ENCODE measurements at regions not wholly inside any gene's neighbourhood (a gene's known extent, or its start where the extent isn't known, plus 50 kb on each side); places are given as distances from the start of the nearest gene placed in this dataset.

DNA sequence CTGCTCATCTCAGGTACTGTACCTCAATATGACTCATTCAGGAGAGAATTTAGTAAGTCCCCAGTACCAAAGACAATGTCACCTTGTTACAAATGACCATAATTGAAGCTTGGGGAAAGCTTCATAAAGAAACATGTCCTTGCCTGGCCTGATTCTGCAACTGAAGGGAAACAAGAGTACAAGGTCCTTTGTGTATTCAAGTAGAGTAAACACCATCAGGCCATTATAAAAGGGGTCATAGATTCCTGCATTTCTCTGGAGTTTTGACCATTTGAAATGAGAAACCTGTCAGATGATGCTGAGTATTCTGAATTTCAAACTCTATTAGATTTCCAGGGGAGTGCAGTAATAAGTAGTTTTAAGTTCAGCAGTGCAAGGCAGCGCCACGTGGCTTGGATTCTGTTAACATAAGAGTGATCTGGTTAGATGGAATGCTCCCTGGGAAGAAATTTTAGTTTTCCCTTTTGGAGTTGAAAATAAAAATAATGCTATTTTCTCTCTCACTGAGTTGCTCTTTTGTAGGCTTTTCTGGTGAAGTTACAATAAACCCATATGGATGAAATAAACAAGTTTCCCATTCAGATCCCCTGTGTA lies 1054.3 kb downstream of the EPHA7 start:
- DNase-seq, result no peak

DNA sequence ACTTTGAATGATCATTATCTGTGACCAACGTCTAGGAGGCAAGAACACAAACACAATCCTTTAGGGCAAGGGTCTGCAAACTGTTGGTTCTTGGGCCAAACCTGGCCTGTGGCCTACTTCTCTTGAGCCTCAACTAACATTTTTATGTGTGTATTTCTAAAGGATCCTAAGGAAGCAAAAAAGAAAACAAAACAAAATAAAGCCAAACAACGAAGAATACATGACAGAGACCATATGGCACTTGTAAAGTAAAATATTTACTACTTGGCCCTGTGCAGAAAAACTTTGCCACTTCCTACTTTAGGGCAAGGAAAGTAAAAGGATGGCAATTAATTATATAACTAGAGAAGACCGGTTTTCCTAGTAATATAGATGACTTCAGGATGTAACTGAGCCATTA lies 1056.2 kb downstream of the EPHA7 start:
- no peak for DNase-seq

DNA sequence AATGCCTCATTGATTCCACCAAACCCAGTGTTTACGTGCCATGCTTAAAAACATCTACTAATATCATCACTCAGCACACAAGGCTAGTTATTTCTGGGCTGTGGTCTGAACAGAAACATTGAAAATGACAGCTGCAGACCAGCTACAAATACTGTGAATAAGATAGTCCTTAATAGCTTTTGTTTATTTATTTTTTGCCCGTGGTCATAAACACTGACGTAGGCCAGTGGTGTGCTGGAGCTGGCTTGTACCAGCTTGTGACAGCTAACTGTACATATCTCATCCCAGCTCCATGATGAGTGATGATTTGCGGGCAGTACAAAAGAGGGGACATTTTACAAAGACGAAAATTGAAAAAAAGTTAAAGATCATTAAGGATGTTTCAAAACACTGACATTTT lies 1057.0 kb downstream of the EPHA7 start:
- no peak for DNase-seq

DNA sequence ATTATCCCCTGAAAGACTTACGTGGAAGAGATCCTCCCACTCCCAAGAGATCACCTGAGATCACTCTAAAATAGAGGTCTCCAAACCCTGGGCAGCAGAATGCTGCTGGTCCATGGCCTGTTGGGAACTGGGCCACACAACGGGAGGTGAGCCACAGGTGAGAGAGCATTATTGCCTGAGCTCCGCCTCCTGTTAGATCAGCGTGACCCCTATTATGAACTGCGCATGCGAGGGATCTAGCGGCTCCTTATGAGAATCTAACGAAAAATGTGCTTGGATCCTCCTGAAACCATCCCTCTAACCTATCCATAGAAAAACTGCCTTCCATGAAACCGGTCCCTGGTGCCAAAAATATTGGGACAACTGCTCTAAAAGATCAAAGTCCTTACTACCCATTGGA lies 1057.4 kb downstream of the EPHA7 start:
- no peak for DNase-seq

DNA sequence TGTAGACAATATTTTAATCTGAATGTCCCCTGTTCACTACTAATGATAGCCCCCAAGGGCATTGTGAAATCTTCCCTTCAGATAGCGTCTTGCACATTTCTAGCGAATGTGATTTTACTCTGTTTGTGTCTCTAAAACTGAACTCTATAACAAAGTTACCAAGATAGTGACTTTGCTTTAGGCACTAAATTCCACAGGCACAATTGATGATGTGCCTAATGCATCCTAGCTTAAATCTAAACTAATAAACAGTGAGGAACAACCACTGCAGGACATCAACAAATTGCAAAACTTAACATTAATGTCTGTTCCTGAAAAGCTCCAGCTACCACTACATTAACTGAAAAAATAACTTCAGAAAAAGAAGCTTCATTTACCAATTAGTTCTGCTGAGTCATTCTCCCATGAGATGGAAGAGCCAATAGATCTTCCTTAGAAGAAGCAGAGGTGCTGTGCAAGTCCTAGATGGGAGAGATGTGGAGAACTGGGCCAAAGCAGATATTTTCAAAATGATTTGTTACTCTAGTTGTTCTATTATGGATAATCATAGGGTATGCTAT lies 1065.0 kb downstream of the EPHA7 start:
- DNase-seq, result no peak

DNA sequence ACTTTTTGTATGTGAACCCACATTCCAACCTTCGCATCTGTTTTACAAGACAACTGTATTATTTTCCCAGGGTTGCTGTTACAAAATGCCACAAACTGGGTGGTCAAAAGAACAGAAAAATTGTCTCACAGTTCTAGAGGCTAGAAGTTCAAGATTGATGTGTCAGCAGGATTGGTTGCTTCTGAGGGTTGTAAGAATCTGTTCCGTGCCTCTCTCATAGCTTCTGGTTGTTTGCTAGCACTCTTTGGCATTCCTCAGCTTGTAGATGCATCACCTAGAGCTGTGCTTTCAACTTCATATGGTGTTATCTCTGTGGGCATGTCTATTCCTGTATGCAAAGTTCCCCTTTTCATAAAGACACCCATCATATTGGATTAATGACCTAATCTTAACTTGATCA lies 1067.2 kb downstream of the EPHA7 start:
- no peak for DNase-seq

DNA sequence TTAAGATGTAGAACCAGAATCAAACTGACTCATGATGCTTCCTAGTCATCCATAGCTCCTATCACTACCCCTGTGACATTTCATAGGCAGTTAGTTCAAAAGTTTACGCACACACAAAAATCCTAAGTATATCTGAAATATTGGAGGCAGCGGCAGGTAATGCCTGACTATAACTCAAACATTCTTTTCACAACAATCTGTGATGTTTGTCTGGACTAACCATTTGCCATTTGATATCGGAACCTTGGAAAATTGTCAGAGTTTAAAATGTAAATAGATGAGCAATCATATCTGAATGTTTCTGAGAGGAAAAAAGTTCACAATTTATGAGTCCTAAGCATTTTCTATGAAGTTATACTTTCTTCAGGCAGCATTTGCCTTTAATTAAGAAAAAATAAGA lies 1078.2 kb downstream of the EPHA7 start:
- DNase-seq, result no peak

DNA sequence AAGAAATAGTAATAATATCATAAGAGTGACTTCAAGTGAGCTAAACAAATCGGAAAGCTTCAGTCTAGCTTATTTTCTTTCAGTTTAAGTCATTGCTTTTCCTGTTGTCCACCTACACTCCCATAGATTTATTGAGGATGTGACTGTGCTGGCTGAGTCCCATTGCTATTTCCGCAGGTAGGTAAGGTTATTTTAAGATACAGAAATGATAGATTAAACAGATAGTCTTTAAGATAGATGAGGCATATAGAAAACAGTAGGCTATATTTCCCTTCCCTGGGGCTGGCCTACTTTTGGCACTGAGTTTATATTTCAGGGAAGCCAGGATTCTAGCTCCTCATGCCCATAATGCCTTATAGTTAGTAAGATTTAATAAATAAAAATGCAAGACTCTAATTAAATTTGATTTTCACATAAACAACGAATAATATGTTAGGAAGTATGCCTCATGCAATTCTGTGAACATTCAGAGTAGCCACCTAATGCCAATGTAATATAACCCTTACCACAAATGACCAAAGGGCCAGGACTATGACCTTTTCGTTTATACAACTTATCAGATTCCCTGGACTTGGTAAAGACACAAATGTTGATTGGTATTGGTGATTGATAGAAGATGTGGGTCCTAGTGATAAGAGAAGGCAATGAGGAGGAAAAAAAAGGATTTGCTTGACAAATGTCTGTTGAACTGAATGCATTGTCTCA lies 1079.3 kb downstream of the EPHA7 start:
- no peak for DNase-seq

DNA sequence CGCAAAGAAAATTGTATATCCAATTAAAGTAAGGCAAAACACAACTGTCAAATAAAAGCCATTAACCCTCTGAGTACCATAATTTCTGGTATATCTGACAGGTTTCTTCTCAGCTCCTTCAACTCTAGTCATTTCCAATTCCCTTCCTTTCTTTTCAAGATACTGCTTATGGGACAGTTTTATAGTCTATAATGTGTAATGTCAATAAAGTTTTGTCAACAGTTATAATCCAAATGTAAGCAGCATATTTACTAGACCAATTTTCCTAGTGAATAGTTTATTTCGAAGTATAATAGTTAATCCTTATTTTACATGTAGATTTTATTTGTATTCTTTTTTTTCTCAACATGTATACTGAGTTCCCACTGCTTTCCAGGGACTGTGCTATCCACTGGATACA lies 1081.8 kb downstream of the EPHA7 start:
- no peak for DNase-seq

DNA sequence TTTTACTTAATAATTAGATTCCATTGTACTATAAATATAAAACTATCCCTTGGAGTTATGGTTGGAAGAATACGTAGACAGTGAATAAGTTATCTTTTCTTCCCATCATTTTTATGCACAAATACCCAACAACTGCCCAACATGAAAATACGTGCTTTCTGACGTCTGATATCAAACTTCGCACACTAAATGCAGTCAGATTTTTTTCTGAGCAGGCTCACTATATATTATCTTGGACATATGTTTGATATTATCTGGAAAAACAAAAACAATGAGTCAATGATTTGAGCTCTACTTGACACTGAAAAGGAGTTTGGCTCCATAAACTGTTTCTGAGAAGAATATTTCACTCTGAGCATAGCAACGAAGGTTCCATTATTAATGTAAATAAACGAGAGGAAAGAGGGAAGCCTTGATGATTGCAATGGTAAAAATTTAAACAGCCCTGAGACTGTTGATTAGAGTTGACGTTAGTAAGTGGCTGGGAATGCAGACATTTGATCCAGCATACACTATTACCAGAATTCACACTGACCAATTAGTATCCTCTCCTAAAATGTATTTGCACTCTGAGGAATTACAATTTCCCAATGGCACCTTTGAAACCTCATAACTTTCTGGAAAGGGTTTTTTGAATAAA lies 1090.0 kb downstream of the EPHA7 start:
- no peak for DNase-seq

DNA sequence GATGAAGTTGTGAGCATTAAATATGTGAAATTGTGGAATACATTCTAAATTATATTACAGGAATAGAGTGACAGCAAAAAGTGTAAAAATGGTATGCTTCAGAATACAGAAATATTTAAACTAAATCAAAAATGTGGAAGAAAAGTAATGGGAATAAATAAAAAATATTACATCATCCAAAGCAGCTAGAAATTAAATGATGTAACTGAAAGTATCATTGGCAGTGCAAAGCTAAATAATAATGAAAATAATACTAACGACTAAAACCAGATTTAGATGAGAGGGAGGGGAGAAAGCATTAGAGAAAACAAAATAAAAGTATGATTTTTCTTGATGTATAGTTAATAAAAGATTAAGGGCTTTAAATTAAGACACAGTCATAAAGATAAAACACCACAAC lies 1104.0 kb downstream of the EPHA7 start:
- no peak for DNase-seq

DNA sequence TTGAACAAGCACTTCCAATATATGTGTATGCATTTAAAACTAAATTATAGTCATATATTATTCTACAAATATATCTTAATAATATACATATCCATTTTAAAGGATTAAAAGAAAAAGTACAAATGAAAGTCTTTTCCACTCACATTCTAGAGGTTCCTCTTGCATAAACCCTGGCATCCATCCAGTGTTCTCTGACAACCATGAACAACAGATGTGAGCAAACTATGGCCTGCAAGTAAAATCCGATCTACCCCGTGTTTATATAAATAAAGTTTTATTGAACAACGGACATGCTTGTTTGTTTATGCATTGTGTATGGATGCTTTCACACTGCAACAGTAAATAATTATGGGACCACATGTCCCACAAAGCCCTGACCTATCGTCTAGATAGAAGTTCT lies 1122.3 kb downstream of the EPHA7 start:
- DNase-seq, result no peak

DNA sequence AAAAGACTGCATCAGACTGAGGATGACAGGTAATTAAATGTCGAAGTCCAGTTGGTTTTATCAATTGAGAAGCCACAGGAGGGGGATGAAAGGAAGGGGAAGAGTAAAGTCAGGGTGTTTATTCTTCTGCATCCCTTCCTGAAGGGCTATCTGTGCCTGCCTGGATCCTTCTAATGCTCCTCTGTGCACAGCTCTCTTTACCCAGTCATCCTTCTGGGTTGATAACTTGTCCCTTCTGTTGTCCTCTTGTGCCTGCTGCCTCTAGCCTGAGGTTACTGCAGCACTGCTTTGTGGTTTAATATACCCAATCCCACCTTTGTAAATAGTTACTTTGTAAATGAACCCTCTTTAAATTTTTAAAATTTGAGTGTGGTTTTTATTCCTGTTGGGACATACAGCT lies 1127.3 kb downstream of the EPHA7 start:
- no peak for DNase-seq

DNA sequence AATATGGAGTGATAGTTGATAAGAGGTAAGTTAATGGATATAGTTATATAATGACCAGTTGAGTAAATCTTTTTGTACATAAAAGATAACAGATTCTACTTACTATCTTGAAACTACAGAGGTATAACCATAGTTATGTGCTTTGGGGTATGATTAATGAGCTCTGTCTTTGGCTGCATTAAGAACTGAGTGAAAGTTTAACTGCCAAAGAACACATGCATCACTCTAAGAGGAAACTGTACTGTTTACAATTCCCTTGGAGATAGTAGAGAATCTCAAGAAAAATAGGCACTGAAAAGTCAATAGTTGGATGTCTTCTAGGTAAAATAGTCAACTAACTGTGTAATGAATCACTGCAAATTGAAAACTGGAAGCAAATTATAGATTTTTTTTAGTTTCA lies 1129.5 kb downstream of the EPHA7 start:
- DNase-seq, result no peak

DNA sequence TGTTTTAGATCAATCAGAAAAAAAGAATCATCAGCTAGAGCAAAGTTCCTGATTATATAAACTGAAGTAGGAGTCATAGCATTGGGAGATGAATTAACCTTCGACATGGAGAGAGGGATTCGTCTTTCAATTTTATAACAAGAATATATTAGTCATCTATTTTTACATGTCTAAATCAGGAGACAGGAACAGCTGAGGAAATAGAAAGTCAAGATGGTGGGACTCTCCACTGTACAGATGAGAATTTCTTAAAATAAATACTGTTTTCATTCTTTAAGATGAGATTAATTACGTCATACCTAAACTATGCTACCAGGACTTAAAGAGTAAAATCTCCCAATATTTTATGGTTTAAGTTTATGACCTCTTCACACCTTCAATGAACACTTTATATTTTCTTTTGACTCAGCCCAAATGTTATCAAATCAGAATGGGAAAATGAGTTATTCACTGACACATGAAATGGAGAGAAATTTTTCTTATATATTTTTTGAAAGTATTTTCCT lies 1137.7 kb downstream of the EPHA7 start:
- no peak for DNase-seq

DNA sequence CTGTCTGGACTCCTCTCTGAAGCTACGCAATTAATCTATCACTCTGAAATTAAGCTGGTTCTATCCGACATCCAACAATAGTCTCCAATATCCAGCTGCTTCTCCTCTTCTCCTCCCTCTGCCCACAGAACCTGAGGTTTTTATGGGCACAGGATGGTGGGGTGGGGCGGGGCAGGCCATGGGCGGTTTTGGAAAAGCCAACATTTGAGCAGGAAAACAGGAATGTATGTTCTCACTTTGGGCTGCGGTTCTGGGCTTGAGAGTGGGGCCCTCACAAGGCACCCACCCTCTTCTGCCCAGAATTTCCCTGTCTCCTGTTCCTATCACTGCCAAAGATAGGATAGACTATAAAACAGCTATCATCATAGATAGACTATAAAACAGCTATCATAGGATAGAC lies 1144.2 kb downstream of the EPHA7 start:
- DNase-seq, result no peak

DNA sequence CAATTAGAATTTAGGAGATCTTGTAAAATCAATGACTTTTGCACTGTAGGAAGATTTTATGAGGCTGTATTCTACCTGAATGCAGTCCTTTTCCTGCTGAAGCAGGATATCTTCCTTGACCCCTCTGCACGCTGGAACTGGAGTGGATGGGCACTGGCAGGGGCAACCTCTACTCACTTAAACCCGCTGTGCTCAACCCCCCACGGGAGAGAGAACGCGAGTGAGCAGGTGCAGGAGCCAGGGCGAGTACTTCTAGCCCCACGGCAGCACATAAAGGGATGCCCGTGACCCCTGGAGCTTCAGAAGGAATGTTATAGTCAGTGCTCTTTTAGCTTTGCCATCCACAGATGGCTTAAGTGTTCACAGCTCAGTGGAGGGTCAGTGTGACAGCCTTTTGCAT lies 1144.8 kb downstream of the EPHA7 start:
- no peak for DNase-seq

DNA sequence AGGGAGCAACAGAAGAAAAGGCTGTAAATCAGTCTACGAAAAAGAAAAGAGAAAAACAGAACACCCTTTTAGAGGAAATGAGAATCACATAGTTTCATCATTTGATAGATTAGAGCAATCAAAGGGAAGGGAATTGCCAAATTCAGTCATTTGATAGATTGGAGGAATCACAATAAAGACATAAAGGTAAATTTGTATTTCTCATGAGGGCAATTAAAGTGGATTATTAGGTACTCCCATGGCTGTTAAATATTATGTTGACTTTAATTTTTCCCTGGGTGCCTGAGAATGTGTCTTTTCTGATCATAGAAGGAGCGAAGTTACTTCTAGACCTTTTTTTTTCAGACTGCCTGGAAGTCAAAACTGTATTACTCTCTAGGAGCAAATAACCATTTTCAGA lies 1145.7 kb downstream of the EPHA7 start:
- DNase-seq, result no peak

DNA sequence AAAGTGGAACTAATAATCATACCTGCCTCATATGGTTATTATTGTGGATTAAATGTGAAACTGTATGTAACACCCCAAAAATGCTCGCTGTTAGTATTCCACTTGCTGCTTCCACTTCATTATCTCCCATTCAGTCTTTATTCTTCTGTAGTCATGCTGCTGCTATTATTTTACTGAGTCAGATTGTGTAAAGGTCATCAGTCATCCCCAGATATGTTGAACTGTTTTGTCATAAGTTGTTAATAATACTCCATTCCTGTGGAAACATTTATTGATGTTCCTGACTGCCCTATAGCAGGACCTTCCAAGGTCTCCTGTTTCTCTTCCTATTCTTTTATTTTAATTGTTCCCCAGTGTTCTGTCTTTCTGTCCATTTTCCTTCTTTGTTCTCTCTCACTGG lies 1148.3 kb downstream of the EPHA7 start:
- DNase-seq, result no peak

DNA sequence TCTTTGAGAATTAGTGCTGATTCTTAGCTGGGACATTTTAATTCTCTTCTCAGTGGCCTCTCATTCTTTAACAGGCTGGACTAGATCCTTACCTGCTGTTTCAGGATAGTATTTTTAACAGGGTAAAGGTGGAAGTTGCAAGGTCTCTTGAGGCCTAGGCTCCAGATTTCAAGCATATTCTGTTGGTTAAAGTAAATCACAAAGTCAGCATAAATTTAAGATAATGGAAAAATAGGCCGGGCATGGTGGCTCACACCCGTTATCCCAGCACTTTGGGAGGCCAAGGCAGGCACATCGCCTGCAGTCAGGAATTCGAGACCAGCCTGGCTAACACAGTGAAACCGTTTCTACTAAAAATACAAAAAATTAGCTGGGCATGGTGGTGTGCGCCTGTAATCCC lies 1149.0 kb downstream of the EPHA7 start:
- DNase-seq, result no peak

DNA sequence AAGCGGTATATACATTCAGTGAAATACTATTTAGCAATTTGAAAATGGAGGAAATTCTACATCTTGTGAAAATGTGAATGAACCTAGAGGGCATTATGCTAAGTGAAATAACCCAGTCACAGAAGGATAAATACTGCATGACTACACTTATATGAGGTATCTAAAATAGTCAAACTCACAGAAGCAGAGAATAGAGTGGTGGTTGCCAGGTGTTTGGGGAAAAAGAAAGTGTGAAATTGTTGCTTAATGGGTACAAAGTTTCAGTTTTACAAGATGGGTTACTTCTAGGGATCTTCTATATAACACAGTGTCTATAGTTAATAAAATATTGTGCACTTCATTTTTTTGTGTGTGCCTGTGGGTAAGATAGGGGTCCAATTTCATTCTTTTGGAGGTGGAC lies 1152.0 kb downstream of the EPHA7 start:
- DNase-seq, result no peak

DNA sequence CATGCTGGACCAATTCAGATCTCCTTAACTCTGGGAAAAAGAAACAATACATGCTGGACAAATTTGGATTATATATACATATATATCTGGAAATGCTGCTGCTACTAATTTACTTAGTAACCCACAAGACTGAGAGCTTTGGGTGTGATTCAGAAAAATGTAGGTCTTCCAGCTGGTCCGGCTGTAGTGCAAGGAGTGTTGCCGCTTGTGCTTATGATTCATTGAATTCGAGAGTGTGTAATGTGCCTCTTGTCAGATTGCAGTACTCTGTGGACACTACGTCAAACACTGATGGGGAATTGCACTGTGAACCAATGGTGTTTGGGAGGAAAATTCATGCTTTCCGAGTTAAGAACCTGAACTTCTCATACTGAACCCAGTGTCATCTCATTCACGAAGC lies 1155.5 kb downstream of the EPHA7 start:
- no peak for DNase-seq

DNA sequence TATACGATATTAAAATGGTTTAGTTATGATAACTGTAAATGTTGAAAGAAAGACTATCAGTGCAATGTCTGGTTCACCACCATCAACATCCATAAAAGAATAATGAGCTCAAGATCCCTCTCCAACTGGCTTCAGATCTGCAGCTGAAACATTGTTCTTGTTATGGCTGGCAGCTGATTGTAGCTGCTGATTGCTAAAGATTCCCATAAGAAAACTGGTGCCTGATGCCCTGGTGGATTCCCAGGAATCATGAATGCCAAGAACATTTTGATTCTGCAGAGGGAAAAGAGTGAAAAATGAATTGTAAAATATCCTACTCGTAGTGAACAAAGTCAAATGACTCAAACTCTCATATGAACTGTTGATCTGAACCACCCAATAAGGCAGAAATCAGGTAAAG lies 1160.2 kb downstream of the EPHA7 start:
- no peak for DNase-seq

DNA sequence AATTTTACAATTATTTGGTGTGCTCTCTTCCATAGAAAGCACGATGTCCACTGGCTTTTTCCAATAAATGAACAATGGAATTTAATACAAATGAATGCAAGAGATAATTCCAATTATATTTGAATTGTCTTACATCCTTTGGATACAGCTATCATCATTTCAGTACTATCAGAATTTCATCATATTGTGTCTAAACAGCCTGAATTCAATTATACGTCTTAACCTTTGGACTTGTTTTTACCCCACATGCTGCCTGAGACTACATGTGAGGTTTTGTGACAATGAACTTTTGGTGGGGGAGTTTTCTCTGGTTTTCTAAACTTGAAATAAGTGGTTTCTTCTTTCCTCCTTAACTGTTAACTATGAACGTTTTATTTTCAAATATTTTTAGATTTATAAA lies 1176.0 kb downstream of the EPHA7 start:
- DNase-seq, result no peak
